GM18526 (cell line): ENCODE measurements at regions not wholly inside any gene's neighbourhood (a gene's known extent, or its start where the extent isn't known, plus 50 kb on each side); places are given as distances from the start of the nearest gene placed in this dataset.

ENCODE experiments used
- POLR2A ChIP-seq: IDR thresholded peaks from 3 replicates; pipeline ENCODE4 v1.6.1; 2011; ENCODE audit not compliant: insufficient read length; ENCODE audit errors: extremely low read depth

- TF ChIP-seq POLR2A, result no peak
These were observed 503.2 kb upstream of the JARID2 start for GRCh38 chr6:14742680-14743079.

GRCh38 chr6:14743144-14743473 lies 502.8 kb upstream of the JARID2 start:
- no peak for TF ChIP-seq POLR2A

- no peak for TF ChIP-seq POLR2A
These were observed 502.2 kb upstream of the JARID2 start for GRCh38 chr6:14743474-14744211.

GRCh38 chr6:14744212-14744556 lies 501.7 kb upstream of the JARID2 start:
- TF ChIP-seq POLR2A, result no peak

- no peak for TF ChIP-seq POLR2A
These were observed 499.6 kb upstream of the JARID2 start for GRCh38 chr6:14746139-14746837.

GRCh38 chr6:14747881-14748520 lies 497.9 kb upstream of the JARID2 start:
- TF ChIP-seq POLR2A, result no peak

GRCh38 chr6:14748679-14749078 lies 497.2 kb upstream of the JARID2 start:
- no peak for TF ChIP-seq POLR2A

- no peak for TF ChIP-seq POLR2A
These were observed 495.7 kb upstream of the JARID2 start for GRCh38 chr6:14750059-14750661.

GRCh38 chr6:14751645-14752175 lies 494.2 kb upstream of the JARID2 start:
- no peak for TF ChIP-seq POLR2A

GRCh38 chr6:14754751-14755513 lies 490.9 kb upstream of the JARID2 start:
- TF ChIP-seq POLR2A, result no peak

GRCh38 chr6:14756340-14756739 lies 489.5 kb upstream of the JARID2 start:
- no peak for TF ChIP-seq POLR2A

GRCh38 chr6:14757014-14757413 lies 488.9 kb upstream of the JARID2 start:
- no peak for TF ChIP-seq POLR2A

- TF ChIP-seq POLR2A, result no peak
These were observed 488.5 kb upstream of the JARID2 start for GRCh38 chr6:14757418-14757817.

GRCh38 chr6:14758421-14759081 lies 487.3 kb upstream of the JARID2 start:
- no peak for TF ChIP-seq POLR2A
